Skeletal muscle satellite cell (primary cell): ENCODE measurements at regions not wholly inside any gene's neighbourhood (a gene's known extent, or its start where the extent isn't known, plus 50 kb on each side); places are given as distances from the start of the nearest gene placed in this dataset.
"Not testable (repeated sequence)": the region's sequence is repeated elsewhere in the genome, so short reads cannot be mapped to it uniquely, and the experiment has no call there.

ENCODE experiments used
- H3K27me3 ChIP-seq: 2 replicates; pipeline ENCODE4 v1.7.0; 2013; ENCODE audit warnings: low read length; ENCODE audit not compliant: control insufficient read depth, insufficient read depth
- H3K36me3 ChIP-seq: 2 replicates; pipeline ENCODE4 v1.7.0; 2013; ENCODE audit warnings: mild to moderate bottlenecking, control low read depth, low read length; ENCODE audit not compliant: insufficient read depth
- H3K4me1 ChIP-seq: 2 replicates; pipeline ENCODE4 v1.7.0; 2013; ENCODE audit warnings: low read length; ENCODE audit not compliant: control insufficient read depth, insufficient read depth
- H3K4me2 ChIP-seq: 2 replicates; pipeline ENCODE4 v1.7.0; 2013; ENCODE audit warnings: mild to moderate bottlenecking, low read length
- H3K4me3 ChIP-seq: 2 replicates; pipeline ENCODE4 v1.7.0; 2013; ENCODE audit warnings: low read length
- H3K9ac ChIP-seq: 2 replicates; pipeline ENCODE4 v1.7.0; 2013; ENCODE audit warnings: mild to moderate bottlenecking, low read depth, low read length, moderate library complexity
- H3K9me3 ChIP-seq: replicated peaks from 2 replicates; pipeline ENCODE4 v1.7.0; 2013; ENCODE audit warnings: mild to moderate bottlenecking, control low read depth, low read length

DNA sequence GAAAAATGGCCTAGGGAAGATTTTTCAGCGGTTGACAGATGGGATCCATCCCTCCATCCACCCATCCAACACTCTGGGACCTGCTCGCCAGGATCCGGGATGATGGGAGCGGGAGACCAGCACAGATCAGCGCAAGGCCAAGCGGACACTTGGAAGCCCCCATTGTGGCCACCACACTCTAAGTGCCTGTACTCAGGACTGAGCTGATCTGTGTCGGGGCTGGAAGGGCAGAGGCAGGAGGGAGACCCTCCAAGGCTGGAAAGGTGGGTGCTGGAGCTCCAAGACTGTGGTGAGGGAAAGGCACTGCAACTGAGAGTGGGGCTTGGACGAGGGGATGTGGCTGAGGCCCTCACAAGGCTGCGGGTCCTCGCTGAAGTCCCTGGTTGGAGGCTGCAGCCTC is 91.8 kb upstream of the TRPM1 start:
- no peaks in the 10 kb centered on the region for H3K4me1 ChIP-seq
- H3K36me3 ChIP-seq = no peaks in the 10 kb centered on the region
- H3K27me3 ChIP-seq = peaks cover 6% of the 10 kb centered on the region
- H3K4me2 ChIP-seq = no peak overlapping the region
- no peak overlapping the region for H3K9ac ChIP-seq
- H3K9me3 ChIP-seq = no peaks in the 10 kb centered on the region
- H3K4me3 ChIP-seq = no peak overlapping the region

DNA sequence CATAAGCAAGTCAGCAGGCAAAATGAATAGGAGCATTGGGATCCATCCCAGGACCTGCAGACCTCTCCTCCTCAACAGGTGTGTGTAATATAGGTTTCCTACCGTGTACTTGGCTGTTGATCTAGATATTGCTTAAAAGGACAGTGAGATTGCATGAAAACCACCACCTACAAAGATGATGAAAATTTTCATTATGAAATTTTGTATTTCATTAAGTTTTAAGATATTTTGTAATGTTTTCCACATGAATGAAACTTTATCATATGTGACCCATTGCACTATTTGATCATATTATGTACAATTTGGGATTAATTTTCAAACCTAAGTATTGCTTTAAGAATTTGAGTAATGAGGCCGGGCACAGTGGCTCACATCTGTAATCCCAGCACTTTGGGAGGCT is 94.3 kb upstream of the TRPM1 start:
- H3K9me3 ChIP-seq = no peaks in the 10 kb centered on the region
- no peaks in the 10 kb centered on the region for H3K4me1 ChIP-seq
- H3K9ac ChIP-seq = no peak overlapping the region
- H3K36me3 ChIP-seq = no peaks in the 10 kb centered on the region
- peaks cover 16% of the 10 kb centered on the region for H3K27me3 ChIP-seq
- H3K4me3 ChIP-seq = no peak overlapping the region
- H3K4me2 ChIP-seq = no peak overlapping the region

DNA sequence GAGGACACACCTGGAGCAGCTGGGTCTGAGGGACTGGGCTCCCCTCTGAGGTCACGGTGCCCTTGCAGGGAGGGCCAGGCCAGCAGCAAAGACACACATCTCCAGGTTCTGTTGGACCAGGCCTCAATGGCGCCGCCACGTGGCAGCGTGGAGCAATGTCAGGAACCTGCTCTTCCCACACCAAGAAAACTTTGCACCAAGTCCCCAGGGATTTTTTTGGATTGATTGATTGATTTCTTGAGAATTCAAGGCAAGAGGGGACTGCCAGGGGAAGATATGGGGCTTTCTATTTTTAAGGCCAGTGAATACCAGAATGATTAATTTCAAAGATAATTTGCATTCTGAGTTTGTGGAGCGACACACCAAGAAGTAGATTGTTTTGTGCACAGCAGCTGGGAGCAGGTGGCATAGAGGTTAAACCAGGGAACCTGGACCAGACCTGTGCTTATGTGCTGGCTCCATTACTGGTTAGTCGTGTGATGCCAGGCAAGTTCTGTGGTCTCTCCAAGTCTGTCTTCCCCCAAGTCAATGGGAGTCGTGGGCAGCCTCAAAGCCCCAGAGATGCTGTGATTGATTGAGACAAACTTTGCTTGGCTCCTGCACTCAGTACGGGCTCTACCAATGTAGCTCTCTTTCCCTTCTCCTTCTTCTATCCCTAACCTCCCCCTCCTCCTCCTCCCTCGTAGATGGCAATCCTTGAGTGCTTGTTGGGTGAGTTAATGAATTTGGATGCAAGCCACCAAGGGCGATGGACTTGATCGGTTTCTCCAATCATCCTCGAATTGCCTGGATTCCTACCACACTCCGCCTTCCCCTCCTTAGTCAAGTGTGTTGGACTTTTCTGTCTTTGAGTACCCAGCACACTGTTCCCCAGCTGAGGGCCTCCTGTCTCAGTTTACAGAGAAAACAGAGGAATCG is 96.2 kb upstream of the TRPM1 start:
- H3K9ac ChIP-seq = no peak overlapping the region
- no peak overlapping the region for H3K4me2 ChIP-seq
- no peaks in the 10 kb centered on the region for H3K9me3 ChIP-seq
- H3K27me3 ChIP-seq = peaks cover 28% of the 10 kb centered on the region
- no peak overlapping the region for H3K4me3 ChIP-seq
- H3K4me1 ChIP-seq = no peaks in the 10 kb centered on the region
- no peaks in the 10 kb centered on the region for H3K36me3 ChIP-seq

GRCh38 chr15:31200735-31201151 is 99.2 kb upstream of the TRPM1 start:
- H3K27me3 ChIP-seq = peaks cover 50% of the 10 kb centered on the region
- no peak overlapping the region for H3K4me3 ChIP-seq
- H3K9me3 ChIP-seq = no peaks in the 10 kb centered on the region
- no peaks in the 10 kb centered on the region for H3K4me1 ChIP-seq
- H3K4me2 ChIP-seq = no peak overlapping the region
- no peaks in the 10 kb centered on the region for H3K36me3 ChIP-seq
- no peak overlapping the region for H3K9ac ChIP-seq

DNA sequence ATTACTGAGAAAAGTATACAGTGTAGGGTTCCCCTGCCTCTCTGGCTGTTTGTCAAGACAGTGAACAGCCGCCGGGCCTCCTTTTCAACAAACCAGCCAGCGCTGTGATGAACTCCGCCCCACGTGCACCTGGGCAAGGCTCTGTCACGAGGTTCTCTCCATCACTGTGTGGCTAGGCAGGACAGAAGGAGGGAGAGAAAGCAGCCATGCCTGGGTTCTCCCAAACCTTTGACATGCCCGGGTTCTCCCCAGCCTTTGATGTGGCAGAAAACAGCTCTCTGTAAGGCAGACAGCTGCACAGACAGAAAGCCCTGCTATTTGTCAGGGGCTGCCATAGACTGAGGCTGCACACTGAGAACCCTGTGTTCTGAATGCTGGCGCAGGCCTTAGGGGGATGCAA is 101.4 kb upstream of the TRPM1 start:
- H3K27me3 ChIP-seq = peaks cover 55% of the 10 kb centered on the region
- H3K36me3 ChIP-seq = no peaks in the 10 kb centered on the region
- no peak overlapping the region for H3K9ac ChIP-seq
- H3K9me3 ChIP-seq = no peaks in the 10 kb centered on the region
- no peaks in the 10 kb centered on the region for H3K4me1 ChIP-seq
- no peak overlapping the region for H3K4me3 ChIP-seq
- no peak overlapping the region for H3K4me2 ChIP-seq

- H3K4me2 ChIP-seq = no peak overlapping the region
- H3K4me1 ChIP-seq = no peaks in the 10 kb centered on the region
- H3K9me3 ChIP-seq = no peaks in the 10 kb centered on the region
- no peak overlapping the region for H3K4me3 ChIP-seq
- H3K9ac ChIP-seq = no peak overlapping the region
- peaks cover 52% of the 10 kb centered on the region for H3K27me3 ChIP-seq
- H3K36me3 ChIP-seq = no peaks in the 10 kb centered on the region
Observed at GRCh38 chr15:31203999-31204398, 102.5 kb upstream of the TRPM1 start.

- Histone ChIP-seq H3K27me3 (peaks cover 48% of the 10 kb centered on the region), H3K4me3 (no peak overlapping the region), H3K9ac (no peak overlapping the region), H3K4me2 (no peak overlapping the region), H3K36me3 (no peaks in the 10 kb centered on the region), H3K4me1 (no peaks in the 10 kb centered on the region), H3K9me3 (no peaks in the 10 kb centered on the region)
Observed at GRCh38 chr15:31206386-31207181, 105.1 kb upstream of the TRPM1 start.

- Histone ChIP-seq H3K4me1 (no peaks in the 10 kb centered on the region), H3K36me3 (no peaks in the 10 kb centered on the region), H3K9me3 (no peaks in the 10 kb centered on the region), H3K27me3 (peaks cover 42% of the 10 kb centered on the region), H3K4me3 (no peak overlapping the region), H3K9ac (no peak overlapping the region), H3K4me2 (no peak overlapping the region)
Observed at GRCh38 chr15:31207246-31207645, 105.7 kb upstream of the TRPM1 start.

- H3K9me3 ChIP-seq, H3K4me1 ChIP-seq, H3K4me2 ChIP-seq, H3K36me3 ChIP-seq, H3K4me3 ChIP-seq, H3K9ac ChIP-seq: not testable (repeated sequence)
- peaks cover 42% of the 10 kb centered on the region for H3K27me3 ChIP-seq
Observed at GRCh38 chr15:31207861-31208260, 106.3 kb upstream of the TRPM1 start.

GRCh38 chr15:31208817-31209216 is 107.3 kb upstream of the TRPM1 start:
- Histone ChIP-seq H3K9ac (no peak overlapping the region), H3K36me3 (no peaks in the 10 kb centered on the region), H3K4me3 (no peak overlapping the region), H3K4me1 (no peaks in the 10 kb centered on the region), H3K9me3 (no peaks in the 10 kb centered on the region), H3K4me2 (no peak overlapping the region), H3K27me3 (peaks cover 34% of the 10 kb centered on the region)

GRCh38 chr15:31211353-31211752 is 109.8 kb upstream of the TRPM1 start:
- Histone ChIP-seq H3K9ac (no peak overlapping the region), H3K4me3 (no peak overlapping the region), H3K9me3 (no peaks in the 10 kb centered on the region), H3K36me3 (no peaks in the 10 kb centered on the region), H3K4me2 (no peak overlapping the region), H3K27me3 (peaks cover 21% of the 10 kb centered on the region), H3K4me1 (peaks cover 11% of the 10 kb centered on the region)
